Activated CD4-positive, alpha-beta T cell treated with anti-CD3 and anti-CD28 coated beads, Interleukin-2, amount 10 ng/mL, durations not matched to agents 24 days and 14 days (primary cell): ENCODE measurements at regions not wholly inside any gene's neighbourhood (a gene's known extent, or its start where the extent isn't known, plus 50 kb on each side); places are given as distances from the start of the nearest gene placed in this dataset.

Source experiments
- DNase-seq: peaks from one replicate; pipeline ENCODE4 v3.0.0; 2022
- H3K27ac Mint-ChIP-seq: one replicate; pipeline ENCODE4 v1.8.0; 2022; ENCODE audit warnings: mild to moderate bottlenecking, mixed read lengths
- H3K27me3 Mint-ChIP-seq: one replicate; pipeline ENCODE4 v1.8.0; 2022; ENCODE audit warnings: mixed read lengths
- H3K36me3 Mint-ChIP-seq: one replicate; pipeline ENCODE4 v1.8.0; 2022; ENCODE audit warnings: low read depth, mild to moderate bottlenecking, mixed read lengths
- H3K4me1 Mint-ChIP-seq: one replicate; pipeline ENCODE4 v1.8.0; 2021; ENCODE audit warnings: mixed read lengths
- H3K4me3 Mint-ChIP-seq: one replicate; pipeline ENCODE4 v1.8.0; 2022; ENCODE audit warnings: mild to moderate bottlenecking, moderate library complexity, mixed read lengths
- H3K9me3 Mint-ChIP-seq: one replicate; pipeline ENCODE4 v1.8.0; 2021; ENCODE audit warnings: mixed read lengths
- intact Hi-C: fragments of 100-400 bp; cut with micrococcal nuclease; formaldehyde crosslinking; loops from one replicate; pipeline ENCODE4 v1.15.1; 2023

GRCh38 chr12:34348836-34349672 is 326.8 kb downstream of the ALG10 start:
- H3K4me3 Mint-ChIP-seq, result no peak overlapping the region
- H3K36me3 Mint-ChIP-seq, result no peaks in the 10 kb centered on the region
- DNase-seq, result no peak
- H3K9me3 Mint-ChIP-seq, result no peaks in the 10 kb centered on the region
- no peaks in the 10 kb centered on the region for H3K27me3 Mint-ChIP-seq
- H3K27ac Mint-ChIP-seq, result no peak overlapping the region
- intact Hi-C loops, result no loop called here
- no peaks in the 10 kb centered on the region for H3K4me1 Mint-ChIP-seq

GRCh38 chr12:34349673-34349961 is 327.3 kb downstream of the ALG10 start:
- no peak for DNase-seq
- H3K27me3 Mint-ChIP-seq, result no peaks in the 10 kb centered on the region
- no peaks in the 10 kb centered on the region for H3K4me1 Mint-ChIP-seq
- H3K27ac Mint-ChIP-seq, result no peak overlapping the region
- intact Hi-C loops, result no loop called here
- H3K36me3 Mint-ChIP-seq, result no peaks in the 10 kb centered on the region
- no peak overlapping the region for H3K4me3 Mint-ChIP-seq
- no peaks in the 10 kb centered on the region for H3K9me3 Mint-ChIP-seq

- no peaks in the 10 kb centered on the region for H3K4me1 Mint-ChIP-seq
- H3K9me3 Mint-ChIP-seq, result no peaks in the 10 kb centered on the region
- intact Hi-C loops, result no loop called here
- H3K36me3 Mint-ChIP-seq, result no peaks in the 10 kb centered on the region
- DNase-seq, result no peak
- no peaks in the 10 kb centered on the region for H3K27me3 Mint-ChIP-seq
- no peak overlapping the region for H3K4me3 Mint-ChIP-seq
- no peak overlapping the region for H3K27ac Mint-ChIP-seq
Observed at GRCh38 chr12:34350092-34351041, 328.1 kb downstream of the ALG10 start.

- intact Hi-C loops, result no loop called here
- DNase-seq, result no peak
- Mint-ChIP-seq H3K36me3 (no peaks in the 10 kb centered on the region), H3K27ac (no peak overlapping the region), H3K4me3 (no peak overlapping the region), H3K9me3 (no peaks in the 10 kb centered on the region), H3K27me3 (no peaks in the 10 kb centered on the region), H3K4me1 (no peaks in the 10 kb centered on the region)
Observed at GRCh38 chr12:34352098-34352497, 329.8 kb downstream of the ALG10 start.

DNA sequence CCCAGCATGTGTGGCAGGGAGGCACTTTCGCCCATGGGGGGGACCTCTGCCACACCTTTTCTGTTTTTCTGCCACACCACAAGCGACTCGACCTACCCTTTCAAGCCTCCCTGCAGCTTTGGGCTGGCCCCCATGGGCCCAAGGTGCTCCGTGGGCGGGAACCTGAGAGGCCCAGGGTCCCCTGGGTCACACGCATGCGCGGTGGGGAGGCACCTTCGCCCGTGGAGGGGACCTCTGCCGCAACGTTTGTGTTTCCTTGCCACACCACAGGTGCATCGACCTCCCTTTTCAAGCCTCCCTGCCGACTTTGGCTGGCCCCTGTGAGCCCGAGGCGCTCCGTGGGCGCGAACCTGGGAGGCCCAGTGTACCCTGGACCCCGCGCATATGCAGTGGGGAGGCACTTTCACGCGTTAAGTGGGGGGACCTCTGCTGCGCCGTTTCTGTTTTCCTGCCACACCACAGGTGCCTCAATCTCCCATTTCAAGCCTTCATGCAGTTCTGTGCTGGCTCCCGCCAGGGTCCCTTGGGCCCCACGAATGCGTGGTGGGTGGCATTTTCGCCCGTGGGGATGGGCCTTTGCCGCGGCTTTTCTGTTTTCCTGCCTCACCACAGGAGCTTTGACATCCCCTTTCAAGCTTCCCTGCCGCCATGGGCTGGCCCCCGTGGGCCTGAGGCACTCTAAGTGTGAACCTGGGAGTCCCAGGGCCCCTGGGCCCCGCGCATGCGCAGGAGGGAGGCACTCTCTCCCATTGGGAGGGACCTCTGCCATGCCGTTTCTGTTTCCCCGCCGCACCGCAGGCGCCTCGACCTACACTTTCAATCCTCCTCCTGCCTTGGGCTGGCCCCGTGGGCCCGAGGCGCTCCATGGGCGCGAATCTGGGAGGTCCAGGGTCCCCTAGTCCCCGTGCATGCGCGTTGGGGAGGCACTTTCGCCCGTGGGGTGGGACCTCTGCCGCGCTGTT is 332.2 kb downstream of the ALG10 start:
- H3K27me3 Mint-ChIP-seq, result no peaks in the 10 kb centered on the region

DNA sequence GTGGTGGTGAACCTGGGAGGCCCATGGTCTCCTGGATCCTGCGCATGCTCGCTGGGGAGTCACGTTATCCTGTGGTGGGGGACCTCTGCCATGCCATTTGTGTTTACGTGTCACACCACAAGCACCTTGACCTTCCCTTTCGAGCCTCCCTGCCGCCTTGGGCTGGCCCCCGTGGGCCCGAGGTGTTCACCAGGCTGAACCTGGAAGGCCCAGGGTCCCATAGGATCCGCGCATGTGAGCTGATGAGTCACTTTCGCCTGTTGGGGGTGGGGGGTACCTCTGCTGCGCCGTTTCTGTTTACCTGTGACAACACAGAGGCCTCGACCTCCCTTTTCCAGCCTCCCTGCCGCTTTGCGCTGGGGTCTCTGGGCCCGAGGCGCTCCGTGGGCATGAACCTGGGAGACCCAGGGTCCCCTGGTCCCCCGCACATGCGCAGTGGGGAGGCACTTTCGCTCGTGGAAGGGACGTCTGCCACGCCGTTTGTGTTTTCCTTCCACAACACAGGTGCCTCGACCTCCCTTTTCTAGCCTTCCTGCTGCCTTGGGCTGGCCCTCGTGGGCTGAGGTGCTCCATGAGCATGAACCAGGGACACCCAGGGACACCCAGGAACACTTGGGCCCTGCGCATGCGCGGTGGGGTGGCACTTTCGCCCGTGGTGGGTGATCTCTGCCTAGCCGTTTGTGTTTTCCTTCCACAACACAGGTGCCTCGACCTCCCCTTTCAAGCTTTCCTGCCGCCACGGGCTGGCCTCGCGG is 334.1 kb downstream of the ALG10 start:
- Mint-ChIP-seq H3K36me3 (no peaks in the 10 kb centered on the region), H3K27ac (no peak overlapping the region)
- intact Hi-C loops, result no loop called here

More for the DNA sequence above, 332.2 kb downstream of the ALG10 start:
- Mint-ChIP-seq H3K4me1 (no peaks in the 10 kb centered on the region), H3K4me3 (no peak overlapping the region), H3K9me3 (no peaks in the 10 kb centered on the region), H3K27ac (no peak overlapping the region), H3K36me3 (no peaks in the 10 kb centered on the region)
- DNase-seq, result no peak
- intact Hi-C loops, result no loop called here

DNA sequence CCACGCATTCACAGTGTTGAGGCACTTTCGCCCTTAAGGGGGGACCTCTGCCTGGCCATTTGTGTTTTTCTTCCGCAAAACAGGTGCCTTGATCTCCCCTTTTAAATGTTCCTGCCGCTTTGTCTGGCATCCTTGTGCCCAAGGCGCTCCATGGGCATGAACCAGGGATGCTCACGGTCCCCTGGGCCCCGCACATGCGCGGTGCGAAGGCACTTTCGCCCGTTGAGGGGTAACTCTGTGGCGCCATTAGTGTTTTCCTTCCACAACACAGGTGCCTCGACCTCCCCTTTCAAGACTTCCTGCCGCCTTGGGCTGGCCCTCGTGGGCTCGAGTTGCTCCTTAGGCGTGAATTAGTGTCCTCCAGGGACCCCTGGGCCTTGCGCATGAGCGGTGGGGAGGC is 335.5 kb downstream of the ALG10 start:
- H3K9me3 Mint-ChIP-seq, result no peaks in the 10 kb centered on the region
- H3K36me3 Mint-ChIP-seq, result no peaks in the 10 kb centered on the region
- intact Hi-C loops, result no loop called here
- no peaks in the 10 kb centered on the region for H3K27me3 Mint-ChIP-seq
- no peaks in the 10 kb centered on the region for H3K4me1 Mint-ChIP-seq
- no peak overlapping the region for H3K4me3 Mint-ChIP-seq
- DNase-seq, result no peak
- H3K27ac Mint-ChIP-seq, result no peak overlapping the region

More for the DNA sequence above, 334.1 kb downstream of the ALG10 start:
- Mint-ChIP-seq H3K4me1 (no peaks in the 10 kb centered on the region), H3K27me3 (no peaks in the 10 kb centered on the region), H3K9me3 (no peaks in the 10 kb centered on the region), H3K4me3 (no peak overlapping the region)
- no peak for DNase-seq

- Mint-ChIP-seq H3K4me1 (no peaks in the 10 kb centered on the region), H3K27ac (no peak overlapping the region), H3K9me3 (no peaks in the 10 kb centered on the region), H3K27me3 (no peaks in the 10 kb centered on the region), H3K36me3 (no peaks in the 10 kb centered on the region), H3K4me3 (no peak overlapping the region)
- DNase-seq, result no peak
- intact Hi-C loops, result no loop called here
Observed at GRCh38 chr12:34358198-34358597, 335.9 kb downstream of the ALG10 start.

- Mint-ChIP-seq H3K27me3 (no peaks in the 10 kb centered on the region), H3K27ac (no peak overlapping the region), H3K4me1 (no peaks in the 10 kb centered on the region), H3K4me3 (no peak overlapping the region), H3K36me3 (no peaks in the 10 kb centered on the region), H3K9me3 (no peaks in the 10 kb centered on the region)
- no peak for DNase-seq
- intact Hi-C loops, result no loop called here
Observed at GRCh38 chr12:34361721-34362316, 339.5 kb downstream of the ALG10 start.

- Mint-ChIP-seq H3K9me3 (no peaks in the 10 kb centered on the region), H3K36me3 (no peaks in the 10 kb centered on the region), H3K4me1 (no peaks in the 10 kb centered on the region), H3K4me3 (no peak overlapping the region), H3K27ac (no peak overlapping the region), H3K27me3 (no peaks in the 10 kb centered on the region)
- intact Hi-C loops, result no loop called here
- no peak for DNase-seq
Observed at GRCh38 chr12:34363050-34363673, 340.9 kb downstream of the ALG10 start.

DNA sequence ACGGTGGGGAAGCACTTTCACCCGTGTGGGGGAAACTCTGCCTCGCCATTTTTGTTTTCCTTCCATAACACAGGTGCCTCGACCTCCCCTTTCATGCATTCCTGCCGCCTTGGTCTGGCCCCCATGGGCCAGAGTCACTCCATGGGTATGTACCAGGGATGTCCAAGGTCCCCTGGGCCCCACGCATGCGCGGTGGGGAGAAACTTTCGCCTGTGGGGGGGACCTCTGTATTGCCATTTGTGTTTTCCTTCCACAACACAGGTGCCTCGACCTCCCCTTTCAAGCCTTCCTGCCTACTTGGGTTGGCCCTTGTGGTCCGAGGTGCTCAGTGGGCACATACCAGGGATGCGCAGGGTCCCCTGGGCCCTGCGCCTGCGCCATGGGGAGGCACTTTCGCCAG is 345.8 kb downstream of the ALG10 start:
- no peaks in the 10 kb centered on the region for H3K27me3 Mint-ChIP-seq
- H3K9me3 Mint-ChIP-seq, result no peaks in the 10 kb centered on the region
- H3K4me1 Mint-ChIP-seq, result no peaks in the 10 kb centered on the region
- no peak overlapping the region for H3K27ac Mint-ChIP-seq
- intact Hi-C loops, result no loop called here
- H3K36me3 Mint-ChIP-seq, result no peaks in the 10 kb centered on the region
- no peak overlapping the region for H3K4me3 Mint-ChIP-seq
- DNase-seq, result no peak

GRCh38 chr12:34371050-34371449 is 348.8 kb downstream of the ALG10 start:
- no peaks in the 10 kb centered on the region for H3K4me1 Mint-ChIP-seq
- H3K36me3 Mint-ChIP-seq, result no peaks in the 10 kb centered on the region

More at GRCh38 chr12:34371050-34371449, 348.8 kb downstream of the ALG10 start:
- DNase-seq, result no peak
- H3K27ac Mint-ChIP-seq, result no peak overlapping the region
- H3K9me3 Mint-ChIP-seq, result no peaks in the 10 kb centered on the region
- no peaks in the 10 kb centered on the region for H3K27me3 Mint-ChIP-seq
- intact Hi-C loops, result no loop called here
- H3K4me3 Mint-ChIP-seq, result no peak overlapping the region
